PC-9 (cell line): ENCODE measurements at regions not wholly inside any gene's neighbourhood (a gene's known extent, or its start where the extent isn't known, plus 50 kb on each side); places are given as distances from the start of the nearest gene placed in this dataset.

Source experiments
- BruUV-seq: library from RNA; stranded (reverse); fragments of 400-500 nt; replicated peaks from 2 replicates; lab custom pipeline; 2021; lab: Mats Ljungman, UMichigan
- CTCF ChIA-PET: fragments of 300-600 bp; sonication (Branson Sonifier 250); formaldehyde crosslinking; loops from one replicate; lab custom pipeline; 2022; ENCODE audit warnings: antibody characterized with exemption; lab: Charles Lee
- POLR2A ChIA-PET: fragments of 300-600 bp; sonication (Branson Sonifier 250); formaldehyde crosslinking; loops from one replicate; lab custom pipeline; 2022; ENCODE audit warnings: antibody characterized with exemption; ENCODE audit not compliant: unreplicated experiment; lab: Charles Lee
- DNase-seq, 2 experiments: peaks; one replicate each; pipeline versions ENCODE4 v3.0.0 to v3.0.0-alpha.2; 2015 to 2022; ENCODE audit warnings: mixed read lengths in 1 of 2
- H2AFZ ChIP-seq: fragments of 200-600 bp; sonication (generic); 2 replicates; pipeline ENCODE4 v1.8.1; 2017; ENCODE audit warnings: antibody characterized with exemption
- H3F3A ChIP-seq: fragments of 200-600 bp; sonication (generic); 2 replicates; pipeline ENCODE4 v1.8.1; 2017; ENCODE audit warnings: antibody characterized with exemption, mild to moderate bottlenecking, low read depth; ENCODE audit not compliant: insufficient read depth
- H3K27ac ChIP-seq: fragments of 200-600 bp; sonication (generic); 2 replicates; pipeline ENCODE4 v1.6.1; 2016; ENCODE audit warnings: mixed run types
- H3K27me3 ChIP-seq: fragments of 200-600 bp; sonication (generic); 2 replicates; pipeline ENCODE4 v1.6.1; 2016; ENCODE audit warnings: low read depth, mixed run types; ENCODE audit not compliant: insufficient read depth
- H3K36me3 ChIP-seq: fragments of 200-600 bp; sonication (generic); 2 replicates; pipeline ENCODE4 v1.6.1; 2016; ENCODE audit warnings: low read depth, mixed run types
- H3K4me1 ChIP-seq: fragments of 200-600 bp; sonication (generic); replicated peaks from 2 replicates; pipeline ENCODE4 v1.6.1; 2016; ENCODE audit warnings: mixed run types; ENCODE audit not compliant: insufficient read depth
- H3K4me2 ChIP-seq: fragments of 200-600 bp; sonication (generic); 2 replicates; pipeline ENCODE4 v1.6.1; 2017; ENCODE audit warnings: mixed run types
- H3K4me3 ChIP-seq: fragments of 200-600 bp; sonication (generic); 2 replicates; pipeline ENCODE4 v1.6.1; 2016; ENCODE audit warnings: mixed run types
- H3K79me2 ChIP-seq: fragments of 200-600 bp; sonication (generic); 2 replicates; pipeline ENCODE4 v1.6.1; 2017; ENCODE audit warnings: low read depth, mixed run types
- H3K9me2 ChIP-seq: fragments of 200-600 bp; sonication (generic); 2 replicates; pipeline ENCODE4 v1.8.1; 2017; ENCODE audit warnings: mild to moderate bottlenecking; ENCODE audit not compliant: insufficient read depth
- H3K9me3 ChIP-seq: fragments of 200-600 bp; sonication (generic); 2 replicates; pipeline ENCODE4 v1.8.1; 2016; ENCODE audit warnings: low read depth; ENCODE audit not compliant: insufficient read depth
- H4K20me1 ChIP-seq: fragments of 200-600 bp; sonication (generic); 2 replicates; pipeline ENCODE4 v1.8.1; 2017; ENCODE audit not compliant: insufficient read depth
- CTCF ChIP-seq: fragments of 200-600 bp; sonication (generic); conservative IDR thresholded peaks from 2 replicates; pipeline ENCODE4 v1.6.1; 2017; ENCODE audit warnings: mixed run types, antibody characterized with exemption, mild to moderate bottlenecking, moderate library complexity
- EZH2 ChIP-seq: fragments of 200-600 bp; sonication (generic); IDR thresholded peaks from 2 replicates; pipeline ENCODE4 v1.8.0; 2017; ENCODE audit warnings: antibody characterized with exemption, low read depth
- intact Hi-C: fragments of 100-400 bp; cut with micrococcal nuclease; formaldehyde crosslinking; loops from one replicate; pipeline ENCODE4 v1.10.0; 2022; ENCODE audit not compliant: unreplicated experiment

DNA sequence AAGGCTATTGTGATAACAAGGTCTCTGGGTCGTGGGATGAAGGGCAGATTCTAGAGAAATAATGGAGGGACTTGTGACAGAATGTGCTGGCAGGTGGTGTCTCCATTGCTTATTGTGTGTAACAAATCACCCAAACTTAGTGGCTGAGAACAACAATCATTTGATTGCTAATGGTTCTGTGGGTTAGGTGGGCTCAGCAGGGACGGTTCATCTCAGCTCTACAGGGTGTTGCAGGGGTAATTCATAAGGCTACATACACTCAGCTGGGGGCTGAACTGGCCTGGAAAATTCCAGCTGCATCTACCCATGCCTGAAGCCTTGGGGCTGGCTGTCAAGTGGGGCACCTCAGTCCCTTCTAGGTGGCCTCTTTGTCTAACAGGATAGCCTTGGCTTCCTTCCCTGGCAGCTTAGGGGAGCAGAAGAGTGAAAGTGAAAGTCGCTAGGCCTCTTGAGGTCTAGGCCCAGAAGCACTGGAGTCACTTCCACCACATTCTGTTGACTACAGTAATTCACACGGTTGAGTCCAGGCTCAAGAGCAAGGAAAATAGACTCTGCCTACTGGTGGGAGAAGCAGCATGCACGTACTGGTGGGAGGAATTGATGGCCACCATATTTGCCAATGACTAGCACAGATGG, 308.9 kb downstream of the MN1 start:
- intact Hi-C loops = no loop called here
- H3K9me3 ChIP-seq = no peaks in the 10 kb centered on the region
- no peaks in the 10 kb centered on the region for H3K9me2 ChIP-seq
- CTCF ChIA-PET = no interaction called here
- no peaks in the 10 kb centered on the region for H3K36me3 ChIP-seq
- no peak overlapping the region for H3K4me2 ChIP-seq
- no peak for DNase-seq
- no peaks in the 10 kb centered on the region for H4K20me1 ChIP-seq
- H3K4me1 ChIP-seq = peaks cover 24% of the 10 kb centered on the region
- BruUV-seq = no TSS peak
- H3F3A ChIP-seq = no peaks in the 10 kb centered on the region
- no peak overlapping the region for H2AFZ ChIP-seq
- no peak overlapping the region for H3K4me3 ChIP-seq
- TF ChIP-seq EZH2 (no peak), CTCF (no peak)
- no peak overlapping the region for H3K27ac ChIP-seq
- H3K27me3 ChIP-seq = no peaks in the 10 kb centered on the region
- POLR2A ChIA-PET = no interaction called here
- H3K79me2 ChIP-seq = no peaks in the 10 kb centered on the region

DNA sequence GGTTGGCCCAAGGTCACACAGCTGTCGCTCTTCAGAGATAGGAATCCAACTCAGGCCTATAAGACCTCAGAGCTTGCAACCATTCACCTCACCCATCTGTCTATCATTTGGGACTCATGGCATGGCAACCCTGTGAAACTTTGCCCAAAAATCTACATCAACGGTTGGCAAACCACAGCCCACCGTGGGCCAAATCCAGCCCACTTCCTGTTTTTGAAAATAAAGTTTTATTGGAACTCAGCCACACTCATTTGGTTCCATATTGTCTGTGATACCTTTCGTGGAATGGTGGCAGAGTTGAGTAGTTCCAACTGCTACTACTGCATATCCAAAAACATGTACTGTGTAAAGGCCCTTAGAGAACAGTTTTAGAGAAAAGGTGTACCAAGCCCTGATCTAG, 307.8 kb downstream of the MN1 start:
- H3K27ac ChIP-seq = no peak overlapping the region
- no peaks in the 10 kb centered on the region for H3K36me3 ChIP-seq
- BruUV-seq = no TSS peak
- intact Hi-C loops = no loop called here
- ChIA-PET CTCF (no interaction called here), POLR2A (interaction anchor here (0.6 kb wide), 1 partner anchor 18 kb away, joined by 3 read pairs; no protein-coding TSS in a partner anchor)
- no peaks in the 10 kb centered on the region for H3K27me3 ChIP-seq
- TF ChIP-seq EZH2 (no peak), CTCF (no peak)
- H3K4me2 ChIP-seq = no peak overlapping the region
- no peak overlapping the region for H3K4me3 ChIP-seq
- H3F3A ChIP-seq = no peaks in the 10 kb centered on the region
- H3K4me1 ChIP-seq = peaks cover 13% of the 10 kb centered on the region
- no peak overlapping the region for H2AFZ ChIP-seq
- no peaks in the 10 kb centered on the region for H3K9me3 ChIP-seq
- H4K20me1 ChIP-seq = no peaks in the 10 kb centered on the region
- no peak for DNase-seq
- H3K79me2 ChIP-seq = no peaks in the 10 kb centered on the region
- H3K9me2 ChIP-seq = no peaks in the 10 kb centered on the region

DNA sequence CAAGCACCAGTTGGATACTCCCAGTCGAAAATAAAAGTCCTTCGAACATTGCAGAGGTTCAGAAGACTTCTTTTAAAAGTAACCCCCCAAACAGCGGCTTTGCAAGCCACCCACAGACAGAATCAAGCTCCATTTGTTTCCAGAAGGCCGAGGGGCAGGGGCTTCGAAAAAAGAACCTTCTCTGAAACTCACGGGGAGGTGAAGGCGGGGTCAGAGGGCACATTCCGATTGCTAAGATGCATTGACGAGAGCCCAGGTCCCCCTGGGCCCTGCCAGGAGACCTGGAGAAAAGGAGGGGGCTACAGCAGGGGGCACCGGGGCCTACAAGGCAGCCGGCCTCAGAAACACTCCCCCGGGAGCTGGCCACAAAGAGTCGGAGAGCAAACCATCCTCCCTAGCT, 306.8 kb downstream of the MN1 start:
- POLR2A ChIA-PET = no interaction called here
- Histone ChIP-seq H3K9me3 (no peaks in the 10 kb centered on the region), H3K79me2 (no peaks in the 10 kb centered on the region), H2AFZ (no peak overlapping the region), H3K4me2 (no peak overlapping the region), H3K36me3 (no peaks in the 10 kb centered on the region), H4K20me1 (no peaks in the 10 kb centered on the region), H3K4me1 (peaks cover 4% of the 10 kb centered on the region), H3K9me2 (no peaks in the 10 kb centered on the region), H3K27me3 (no peaks in the 10 kb centered on the region), H3K4me3 (no peak overlapping the region), H3K27ac (no peak overlapping the region), H3F3A (no peaks in the 10 kb centered on the region)
- no peak for DNase-seq
- intact Hi-C loops = no loop called here
- BruUV-seq = no TSS peak
- TF ChIP-seq EZH2 (no peak), CTCF (no peak)
- CTCF ChIA-PET = no interaction called here
